HL-60 (cell line): ENCODE measurements at regions not wholly inside any gene's neighbourhood (a gene's known extent, or its start where the extent isn't known, plus 50 kb on each side); places are given as distances from the start of the nearest gene placed in this dataset.

Source experiments
- DNase-seq, 2 experiments: peaks; one replicate each; pipeline ENCODE4 v3.0.0-alpha.2; 2010 to 2020; ENCODE audit warnings: low read depth in 1 of 2, low spot score in 1 of 2
- H3K27ac ChIP-seq: fragments of 250-450 bp; sonication (Bioruptor Pico); replicated peaks from 2 replicates; pipeline ENCODE4 v1.5.1; 2020; ENCODE audit warnings: mild to moderate bottlenecking, moderate library complexity
- H3K27me3 ChIP-seq: fragments of 250-450 bp; sonication (Bioruptor Pico); 2 replicates; pipeline ENCODE4 v1.5.1; 2021; ENCODE audit warnings: mild to moderate bottlenecking, moderate library complexity; ENCODE audit not compliant: insufficient read depth, poor library complexity, severe bottlenecking
- H3K4me3 ChIP-seq: replicated peaks from 2 replicates; pipeline ENCODE4 v1.5.1; 2011; ENCODE audit warnings: mild to moderate bottlenecking, control low read depth, low read length; ENCODE audit not compliant: insufficient read depth
- GABPA ChIP-seq: IDR thresholded peaks from 2 replicates; pipeline ENCODE4 v1.6.1; 2012; ENCODE audit warnings: low read depth
- POLR2AphosphoS5 ChIP-seq: IDR thresholded peaks from 2 replicates; pipeline ENCODE4 v1.6.1; 2012; ENCODE audit warnings: low read depth
- SPI1 ChIP-seq: IDR thresholded peaks from 2 replicates; pipeline ENCODE4 v1.6.1; 2012; ENCODE audit warnings: low read depth, mild to moderate bottlenecking, borderline replicate concordance
- TF ChIP-seq, protein P1 (sequence below): IDR thresholded peaks from 2 replicates; pipeline ENCODE4 v1.6.1; 2012; ENCODE audit warnings: low read depth; ENCODE audit not compliant: insufficient replicate concordance
- TF ChIP-seq, protein P2 (sequence below): IDR thresholded peaks from one replicate; pipeline ENCODE4 v1.5.1; 2011; ENCODE audit warnings: low read length, control low read depth, inconsistent platforms; ENCODE audit not compliant: insufficient read depth

DNA sequence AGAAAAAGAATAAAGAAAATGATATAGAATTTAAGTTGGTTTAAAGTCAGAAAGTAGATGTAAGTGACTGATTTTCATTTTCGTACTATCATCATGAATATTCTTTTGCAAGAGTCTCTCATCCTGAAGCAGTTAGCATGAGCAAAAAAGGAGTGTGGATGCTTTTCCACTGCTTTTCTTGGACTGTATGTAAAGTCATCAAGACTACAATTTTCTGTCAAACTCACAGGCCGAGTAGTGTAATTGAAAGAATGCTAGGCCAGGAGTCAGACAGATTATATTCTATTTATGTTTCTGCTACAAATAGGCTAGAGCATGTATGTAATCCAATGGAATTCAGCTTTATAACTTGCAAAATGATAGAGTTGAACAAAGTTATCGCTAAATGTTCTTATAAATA lies 197.1 kb upstream of the SPOCK3 start:
- TF ChIP-seq SPI1 (no peak), POLR2AphosphoS5 (no peak), GABPA (no peak)
- TF ChIP-seq, protein P1, sequence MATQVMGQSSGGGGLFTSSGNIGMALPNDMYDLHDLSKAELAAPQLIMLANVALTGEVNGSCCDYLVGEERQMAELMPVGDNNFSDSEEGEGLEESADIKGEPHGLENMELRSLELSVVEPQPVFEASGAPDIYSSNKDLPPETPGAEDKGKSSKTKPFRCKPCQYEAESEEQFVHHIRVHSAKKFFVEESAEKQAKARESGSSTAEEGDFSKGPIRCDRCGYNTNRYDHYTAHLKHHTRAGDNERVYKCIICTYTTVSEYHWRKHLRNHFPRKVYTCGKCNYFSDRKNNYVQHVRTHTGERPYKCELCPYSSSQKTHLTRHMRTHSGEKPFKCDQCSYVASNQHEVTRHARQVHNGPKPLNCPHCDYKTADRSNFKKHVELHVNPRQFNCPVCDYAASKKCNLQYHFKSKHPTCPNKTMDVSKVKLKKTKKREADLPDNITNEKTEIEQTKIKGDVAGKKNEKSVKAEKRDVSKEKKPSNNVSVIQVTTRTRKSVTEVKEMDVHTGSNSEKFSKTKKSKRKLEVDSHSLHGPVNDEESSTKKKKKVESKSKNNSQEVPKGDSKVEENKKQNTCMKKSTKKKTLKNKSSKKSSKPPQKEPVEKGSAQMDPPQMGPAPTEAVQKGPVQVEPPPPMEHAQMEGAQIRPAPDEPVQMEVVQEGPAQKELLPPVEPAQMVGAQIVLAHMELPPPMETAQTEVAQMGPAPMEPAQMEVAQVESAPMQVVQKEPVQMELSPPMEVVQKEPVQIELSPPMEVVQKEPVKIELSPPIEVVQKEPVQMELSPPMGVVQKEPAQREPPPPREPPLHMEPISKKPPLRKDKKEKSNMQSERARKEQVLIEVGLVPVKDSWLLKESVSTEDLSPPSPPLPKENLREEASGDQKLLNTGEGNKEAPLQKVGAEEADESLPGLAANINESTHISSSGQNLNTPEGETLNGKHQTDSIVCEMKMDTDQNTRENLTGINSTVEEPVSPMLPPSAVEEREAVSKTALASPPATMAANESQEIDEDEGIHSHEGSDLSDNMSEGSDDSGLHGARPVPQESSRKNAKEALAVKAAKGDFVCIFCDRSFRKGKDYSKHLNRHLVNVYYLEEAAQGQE, result no peak
- TF ChIP-seq, protein P2, sequence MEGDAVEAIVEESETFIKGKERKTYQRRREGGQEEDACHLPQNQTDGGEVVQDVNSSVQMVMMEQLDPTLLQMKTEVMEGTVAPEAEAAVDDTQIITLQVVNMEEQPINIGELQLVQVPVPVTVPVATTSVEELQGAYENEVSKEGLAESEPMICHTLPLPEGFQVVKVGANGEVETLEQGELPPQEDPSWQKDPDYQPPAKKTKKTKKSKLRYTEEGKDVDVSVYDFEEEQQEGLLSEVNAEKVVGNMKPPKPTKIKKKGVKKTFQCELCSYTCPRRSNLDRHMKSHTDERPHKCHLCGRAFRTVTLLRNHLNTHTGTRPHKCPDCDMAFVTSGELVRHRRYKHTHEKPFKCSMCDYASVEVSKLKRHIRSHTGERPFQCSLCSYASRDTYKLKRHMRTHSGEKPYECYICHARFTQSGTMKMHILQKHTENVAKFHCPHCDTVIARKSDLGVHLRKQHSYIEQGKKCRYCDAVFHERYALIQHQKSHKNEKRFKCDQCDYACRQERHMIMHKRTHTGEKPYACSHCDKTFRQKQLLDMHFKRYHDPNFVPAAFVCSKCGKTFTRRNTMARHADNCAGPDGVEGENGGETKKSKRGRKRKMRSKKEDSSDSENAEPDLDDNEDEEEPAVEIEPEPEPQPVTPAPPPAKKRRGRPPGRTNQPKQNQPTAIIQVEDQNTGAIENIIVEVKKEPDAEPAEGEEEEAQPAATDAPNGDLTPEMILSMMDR, result no peak
- no peak overlapping the region for H3K27ac ChIP-seq
- DNase-seq, result no peak
- no peaks in the 10 kb centered on the region for H3K27me3 ChIP-seq
- H3K4me3 ChIP-seq, result no peak overlapping the region

DNA sequence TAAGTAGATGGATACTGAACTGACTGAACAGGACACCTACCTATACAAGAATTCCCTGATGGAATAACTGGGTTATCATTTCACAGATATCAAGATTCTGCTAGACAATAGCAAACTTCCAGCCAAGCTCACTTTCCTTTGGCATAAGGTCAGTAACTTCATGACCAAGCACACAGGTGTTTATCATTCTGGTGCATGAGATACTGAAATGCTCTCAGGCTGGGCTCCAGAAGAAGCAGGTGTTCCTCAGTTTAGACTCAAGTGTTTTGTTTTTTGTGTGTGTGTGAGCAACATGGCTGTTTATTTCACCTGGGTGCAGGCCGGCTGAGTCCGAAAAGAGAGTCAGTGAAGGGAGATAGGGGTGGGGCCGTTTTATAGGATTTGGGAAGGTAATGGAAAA lies 201.5 kb upstream of the SPOCK3 start:
- H3K4me3 ChIP-seq, result no peak overlapping the region
- TF ChIP-seq, protein P1, result no peak
- TF ChIP-seq GABPA, result no peak
- TF ChIP-seq, protein P2, result no peak
- TF ChIP-seq SPI1, result no peak
- no peak for TF ChIP-seq POLR2AphosphoS5
- H3K27me3 ChIP-seq, result no peaks in the 10 kb centered on the region
- H3K27ac ChIP-seq, result no peak overlapping the region
- DNase-seq, result no peak

DNA sequence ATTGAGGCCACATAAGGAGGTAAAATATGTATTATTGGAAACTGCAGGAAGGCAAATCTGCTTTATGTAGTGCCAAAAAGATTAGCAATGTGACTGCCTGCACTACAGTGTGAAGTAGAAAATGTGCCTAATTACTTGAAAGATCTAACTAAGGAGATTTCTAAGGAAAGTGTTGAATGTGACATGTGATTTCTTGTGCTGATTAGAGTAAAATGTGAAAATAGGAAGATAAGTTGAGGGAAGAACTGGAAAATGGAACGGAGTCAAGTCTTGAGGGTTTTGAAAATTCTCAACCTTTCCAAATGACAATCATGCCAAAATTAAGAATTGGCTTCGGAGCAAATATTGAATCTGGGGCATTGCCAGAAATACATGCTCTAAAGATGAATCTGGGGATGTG lies 209.5 kb upstream of the SPOCK3 start:
- TF ChIP-seq, protein P2, result no peak
- no peak for TF ChIP-seq SPI1
- TF ChIP-seq GABPA, result no peak
- TF ChIP-seq POLR2AphosphoS5, result no peak
- TF ChIP-seq, protein P1, result no peak
- Histone ChIP-seq H3K4me3 (no peak overlapping the region), H3K27ac (no peak overlapping the region), H3K27me3 (no peaks in the 10 kb centered on the region)
- DNase-seq, result no peak
